ENCODE measurements at regions not wholly inside any gene's neighbourhood (a gene's known extent, or its start where the extent isn't known, plus 50 kb on each side); places are given as distances from the start of the nearest gene placed in this dataset.

DNA sequence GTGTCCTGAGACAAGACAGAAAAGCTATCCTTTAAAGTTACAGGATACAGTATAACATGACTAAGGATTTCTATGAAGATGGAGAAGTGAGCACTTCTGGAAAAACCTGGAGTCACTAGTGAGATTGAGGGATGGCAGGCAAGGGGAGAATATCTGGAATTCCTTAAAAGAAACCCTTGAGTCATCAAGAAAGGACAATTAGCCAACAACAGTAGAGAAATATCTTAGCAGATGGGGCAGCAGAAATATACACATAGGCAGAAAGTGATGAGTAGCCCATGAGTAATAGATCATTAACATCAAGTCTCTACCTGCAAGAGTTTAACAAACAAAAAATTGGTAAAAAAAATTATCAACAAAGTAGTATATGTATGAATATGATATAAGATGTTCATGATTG is 858.8 kb upstream of the FRG1 start:
- Histone ChIP-seq H3K27ac (no peak overlapping the region), H3K9me3 (no peaks in the 10 kb centered on the region), H3K4me1 (no peaks in the 10 kb centered on the region), H3K4me3 (no peak overlapping the region), H3K4me2 (no peak overlapping the region)
- CTCF ChIA-PET = no interaction called here
- ATAC-seq = no peak
- POLR2A ChIA-PET = no interaction called here
- FAIRE-seq = no peak
- no peak for DNase-seq (ENCODE audit: low read depth in 1 of 2, low spot score in 1 of 2)
- TF ChIP-seq EHMT2 (IDR thresholded peaks at IDR 0.05; ENCODE audit: low read depth) = no peak
- TF ChIP-seq, protein P1, sequence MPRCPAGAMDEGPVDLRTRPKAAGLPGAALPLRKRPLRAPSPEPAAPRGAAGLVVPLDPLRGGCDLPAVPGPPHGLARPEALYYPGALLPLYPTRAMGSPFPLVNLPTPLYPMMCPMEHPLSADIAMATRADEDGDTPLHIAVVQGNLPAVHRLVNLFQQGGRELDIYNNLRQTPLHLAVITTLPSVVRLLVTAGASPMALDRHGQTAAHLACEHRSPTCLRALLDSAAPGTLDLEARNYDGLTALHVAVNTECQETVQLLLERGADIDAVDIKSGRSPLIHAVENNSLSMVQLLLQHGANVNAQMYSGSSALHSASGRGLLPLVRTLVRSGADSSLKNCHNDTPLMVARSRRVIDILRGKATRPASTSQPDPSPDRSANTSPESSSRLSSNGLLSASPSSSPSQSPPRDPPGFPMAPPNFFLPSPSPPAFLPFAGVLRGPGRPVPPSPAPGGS (IDR thresholded peaks at IDR 0.05) = no peak
- TF ChIP-seq, protein P2, sequence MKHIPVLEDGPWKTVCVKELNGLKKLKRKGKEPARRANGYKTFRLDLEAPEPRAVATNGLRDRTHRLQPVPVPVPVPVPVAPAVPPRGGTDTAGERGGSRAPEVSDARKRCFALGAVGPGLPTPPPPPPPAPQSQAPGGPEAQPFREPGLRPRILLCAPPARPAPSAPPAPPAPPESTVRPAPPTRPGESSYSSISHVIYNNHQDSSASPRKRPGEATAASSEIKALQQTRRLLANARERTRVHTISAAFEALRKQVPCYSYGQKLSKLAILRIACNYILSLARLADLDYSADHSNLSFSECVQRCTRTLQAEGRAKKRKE (CRISPR knock-in tag; IDR thresholded peaks at IDR 0.05; ENCODE audit: low read depth) = no peak
- no peak for TF ChIP-seq SREBF2 (IDR thresholded peaks at IDR 0.05)
- TF ChIP-seq, protein P3, sequence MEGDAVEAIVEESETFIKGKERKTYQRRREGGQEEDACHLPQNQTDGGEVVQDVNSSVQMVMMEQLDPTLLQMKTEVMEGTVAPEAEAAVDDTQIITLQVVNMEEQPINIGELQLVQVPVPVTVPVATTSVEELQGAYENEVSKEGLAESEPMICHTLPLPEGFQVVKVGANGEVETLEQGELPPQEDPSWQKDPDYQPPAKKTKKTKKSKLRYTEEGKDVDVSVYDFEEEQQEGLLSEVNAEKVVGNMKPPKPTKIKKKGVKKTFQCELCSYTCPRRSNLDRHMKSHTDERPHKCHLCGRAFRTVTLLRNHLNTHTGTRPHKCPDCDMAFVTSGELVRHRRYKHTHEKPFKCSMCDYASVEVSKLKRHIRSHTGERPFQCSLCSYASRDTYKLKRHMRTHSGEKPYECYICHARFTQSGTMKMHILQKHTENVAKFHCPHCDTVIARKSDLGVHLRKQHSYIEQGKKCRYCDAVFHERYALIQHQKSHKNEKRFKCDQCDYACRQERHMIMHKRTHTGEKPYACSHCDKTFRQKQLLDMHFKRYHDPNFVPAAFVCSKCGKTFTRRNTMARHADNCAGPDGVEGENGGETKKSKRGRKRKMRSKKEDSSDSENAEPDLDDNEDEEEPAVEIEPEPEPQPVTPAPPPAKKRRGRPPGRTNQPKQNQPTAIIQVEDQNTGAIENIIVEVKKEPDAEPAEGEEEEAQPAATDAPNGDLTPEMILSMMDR (IDR thresholded peaks at IDR 0.05) = no peak
- TF ChIP-seq CBX8 (IDR thresholded peaks at IDR 0.05) = no peak
- TF ChIP-seq RCOR1 (IDR thresholded peaks at IDR 0.05; ENCODE audit: low read depth, low read length) = no peak
- TF ChIP-seq NFE2L2 (conservative IDR thresholded peaks at IDR 0.05; ENCODE audit: low read length) = no peak
- TF ChIP-seq FOSL2 (IDR thresholded peaks at IDR 0.05) = no peak
- no peak for TF ChIP-seq FOSL2 (CRISPR knock-in tag; IDR thresholded peaks at IDR 0.05)
- no peak for TF ChIP-seq HDAC2 (IDR thresholded peaks at IDR 0.05)
- TF ChIP-seq TP53 (CRISPR knock-in tag; IDR thresholded peaks at IDR 0.05) = no peak
- TF ChIP-seq JUNB (IDR thresholded peaks at IDR 0.05) = no peak
- TF ChIP-seq EP300 (IDR thresholded peaks at IDR 0.05) = no peak
- no peak for TF ChIP-seq RARB (CRISPR knock-in tag; IDR thresholded peaks at IDR 0.05)
- no peak for TF ChIP-seq RAD21 (conservative IDR thresholded peaks at IDR 0.05 in 1 of 2, IDR thresholded peaks at IDR 0.05 in 1 of 2)

DNA sequence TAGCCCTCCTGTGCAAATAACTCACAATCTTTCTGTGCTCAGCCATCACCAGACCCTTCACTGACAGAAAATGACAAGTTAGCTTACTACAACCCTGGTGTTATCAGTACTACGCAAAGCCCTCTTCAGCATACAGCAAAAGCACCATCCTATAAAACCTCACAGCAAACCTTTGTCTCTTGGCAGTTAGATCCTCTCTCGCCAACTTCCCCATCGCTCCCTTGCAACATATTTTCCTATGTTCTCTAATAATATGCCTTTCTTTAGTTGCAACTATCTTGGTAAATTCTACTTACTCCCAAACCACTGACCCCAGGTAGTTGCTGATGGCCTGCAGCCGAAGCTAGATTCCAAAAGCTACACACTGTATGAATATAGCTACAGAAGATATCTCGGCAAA is 856.9 kb upstream of the FRG1 start:
- ChIA-PET POLR2A (no interaction called here), CTCF (interaction anchor here (1.1 kb wide), 1 partner anchor 12 kb away, joined by 3 read pairs; no protein-coding TSS in a partner anchor)
- H3K4me1 ChIP-seq = no peaks in the 10 kb centered on the region
- H3K4me2 ChIP-seq = no peak overlapping the region
- ATAC-seq (no peak), FAIRE-seq (no peak), DNase-seq (ENCODE audit: low read depth in 1 of 2, low spot score in 1 of 2) (no peak)
- no peak overlapping the region for H3K27ac ChIP-seq
- 95% methylated on average over 5 of the region's 5 CpGs for WGBS (ENCODE audit: missing lambda C conversion rate)
- no peaks in the 10 kb centered on the region for H3K9me3 ChIP-seq
- TF ChIP-seq, protein P4, sequence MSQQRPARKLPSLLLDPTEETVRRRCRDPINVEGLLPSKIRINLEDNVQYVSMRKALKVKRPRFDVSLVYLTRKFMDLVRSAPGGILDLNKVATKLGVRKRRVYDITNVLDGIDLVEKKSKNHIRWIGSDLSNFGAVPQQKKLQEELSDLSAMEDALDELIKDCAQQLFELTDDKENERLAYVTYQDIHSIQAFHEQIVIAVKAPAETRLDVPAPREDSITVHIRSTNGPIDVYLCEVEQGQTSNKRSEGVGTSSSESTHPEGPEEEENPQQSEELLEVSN (IDR thresholded peaks at IDR 0.05; ENCODE audit: borderline replicate concordance, low read depth) = no peak
- TF ChIP-seq RFX5 (IDR thresholded peaks at IDR 0.05) (no peak), PHF8 (IDR thresholded peaks at IDR 0.05; ENCODE audit: borderline replicate concordance, low read depth) (no peak), RNF2 (IDR thresholded peaks at IDR 0.05; ENCODE audit: borderline replicate concordance, low read depth) (no peak), POLR2AphosphoS2 (conservative IDR thresholded peaks at IDR 0.05; ENCODE audit: low read length) (no peak), JUNB (IDR thresholded peaks at IDR 0.05) (no peak), FOXS1 (CRISPR knock-in tag; IDR thresholded peaks at IDR 0.05) (no peak), GATA3 (IDR thresholded peaks at IDR 0.05; ENCODE audit: borderline replicate concordance) (no peak), HDAC2 (IDR thresholded peaks at IDR 0.05) (no peak), KDM1A (IDR thresholded peaks at IDR 0.05; ENCODE audit: low read depth) (no peak)
- TF ChIP-seq, protein P5, sequence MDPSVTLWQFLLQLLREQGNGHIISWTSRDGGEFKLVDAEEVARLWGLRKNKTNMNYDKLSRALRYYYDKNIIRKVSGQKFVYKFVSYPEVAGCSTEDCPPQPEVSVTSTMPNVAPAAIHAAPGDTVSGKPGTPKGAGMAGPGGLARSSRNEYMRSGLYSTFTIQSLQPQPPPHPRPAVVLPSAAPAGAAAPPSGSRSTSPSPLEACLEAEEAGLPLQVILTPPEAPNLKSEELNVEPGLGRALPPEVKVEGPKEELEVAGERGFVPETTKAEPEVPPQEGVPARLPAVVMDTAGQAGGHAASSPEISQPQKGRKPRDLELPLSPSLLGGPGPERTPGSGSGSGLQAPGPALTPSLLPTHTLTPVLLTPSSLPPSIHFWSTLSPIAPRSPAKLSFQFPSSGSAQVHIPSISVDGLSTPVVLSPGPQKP (IDR thresholded peaks at IDR 0.05; ENCODE audit: low read depth, low read length) = no peak
- H3K4me3 ChIP-seq = no peak overlapping the region

All from A549 (cell line).